Calu3 (cell line): ENCODE measurements at regions not wholly inside any gene's neighbourhood (a gene's known extent, or its start where the extent isn't known, plus 50 kb on each side); places are given as distances from the start of the nearest gene placed in this dataset.
"Not testable (repeated sequence)": the region's sequence is repeated elsewhere in the genome, so short reads cannot be mapped to it uniquely, and the experiment has no call there.

Experiments used
- BruUV-seq: library from RNA; stranded (reverse); fragments of 400-500 nt; replicated peaks from 2 replicates; lab custom pipeline; 2021; lab: Mats Ljungman, UMichigan
- CTCF ChIA-PET: fragments of 300-600 bp; sonication (Branson Sonifier 250); formaldehyde crosslinking; loops from one replicate; lab custom pipeline; 2022; ENCODE audit warnings: antibody characterized with exemption; lab: Charles Lee
- DNase-seq: peaks from one replicate; pipeline ENCODE4 v3.0.0; 2022
- H3K27ac Mint-ChIP-seq: one replicate; pipeline ENCODE4 v1.8.0; 2022; ENCODE audit warnings: mixed read lengths; ENCODE audit not compliant: unreplicated experiment
- H3K27me3 Mint-ChIP-seq: one replicate; pipeline ENCODE4 v1.8.0; 2022; ENCODE audit warnings: mixed read lengths; ENCODE audit not compliant: unreplicated experiment
- H3K36me3 Mint-ChIP-seq: one replicate; pipeline ENCODE4 v1.8.0; 2022; ENCODE audit warnings: mild to moderate bottlenecking, moderate library complexity, mixed read lengths; ENCODE audit not compliant: insufficient read depth, unreplicated experiment
- H3K4me1 Mint-ChIP-seq: one replicate; pipeline ENCODE4 v1.8.0; 2022; ENCODE audit warnings: mild to moderate bottlenecking, low read depth, mixed read lengths; ENCODE audit not compliant: unreplicated experiment
- H3K4me3 Mint-ChIP-seq: one replicate; pipeline ENCODE4 v1.8.0; 2022; ENCODE audit warnings: mild to moderate bottlenecking, low read depth, moderate library complexity, mixed read lengths; ENCODE audit not compliant: unreplicated experiment
- H3K9me3 Mint-ChIP-seq: one replicate; pipeline ENCODE4 v1.8.0; 2022; ENCODE audit warnings: low read depth, mixed read lengths; ENCODE audit not compliant: unreplicated experiment
- intact Hi-C: fragments of 100-400 bp; cut with micrococcal nuclease; formaldehyde crosslinking; loops from one replicate; pipeline ENCODE4 v1.10.0; 2022; ENCODE audit not compliant: unreplicated experiment
- TF ChIP-seq, protein P1 (sequence below): fragments of 200-600 bp; IDR thresholded peaks from one replicate; pipeline ENCODE4 v1.8.0; 2022; ENCODE audit warnings: antibody characterized with exemption; ENCODE audit not compliant: unreplicated experiment

- Mint-ChIP-seq H3K9me3 (peaks cover 18% of the 10 kb centered on the region), H3K4me1 (no peaks in the 10 kb centered on the region), H3K36me3 (no peaks in the 10 kb centered on the region), H3K27me3 (no peaks in the 10 kb centered on the region), H3K4me3 (no peak overlapping the region), H3K27ac (no peak overlapping the region)
- TF ChIP-seq, protein P1, sequence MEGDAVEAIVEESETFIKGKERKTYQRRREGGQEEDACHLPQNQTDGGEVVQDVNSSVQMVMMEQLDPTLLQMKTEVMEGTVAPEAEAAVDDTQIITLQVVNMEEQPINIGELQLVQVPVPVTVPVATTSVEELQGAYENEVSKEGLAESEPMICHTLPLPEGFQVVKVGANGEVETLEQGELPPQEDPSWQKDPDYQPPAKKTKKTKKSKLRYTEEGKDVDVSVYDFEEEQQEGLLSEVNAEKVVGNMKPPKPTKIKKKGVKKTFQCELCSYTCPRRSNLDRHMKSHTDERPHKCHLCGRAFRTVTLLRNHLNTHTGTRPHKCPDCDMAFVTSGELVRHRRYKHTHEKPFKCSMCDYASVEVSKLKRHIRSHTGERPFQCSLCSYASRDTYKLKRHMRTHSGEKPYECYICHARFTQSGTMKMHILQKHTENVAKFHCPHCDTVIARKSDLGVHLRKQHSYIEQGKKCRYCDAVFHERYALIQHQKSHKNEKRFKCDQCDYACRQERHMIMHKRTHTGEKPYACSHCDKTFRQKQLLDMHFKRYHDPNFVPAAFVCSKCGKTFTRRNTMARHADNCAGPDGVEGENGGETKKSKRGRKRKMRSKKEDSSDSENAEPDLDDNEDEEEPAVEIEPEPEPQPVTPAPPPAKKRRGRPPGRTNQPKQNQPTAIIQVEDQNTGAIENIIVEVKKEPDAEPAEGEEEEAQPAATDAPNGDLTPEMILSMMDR: no peak
- CTCF ChIA-PET: no interaction called here
- no peak for DNase-seq
- intact Hi-C loops: no loop called here
- no TSS peak for BruUV-seq
These were observed 225.5 kb upstream of the CDH8 start for GRCh38 chr16:62261760-62262159.

DNA sequence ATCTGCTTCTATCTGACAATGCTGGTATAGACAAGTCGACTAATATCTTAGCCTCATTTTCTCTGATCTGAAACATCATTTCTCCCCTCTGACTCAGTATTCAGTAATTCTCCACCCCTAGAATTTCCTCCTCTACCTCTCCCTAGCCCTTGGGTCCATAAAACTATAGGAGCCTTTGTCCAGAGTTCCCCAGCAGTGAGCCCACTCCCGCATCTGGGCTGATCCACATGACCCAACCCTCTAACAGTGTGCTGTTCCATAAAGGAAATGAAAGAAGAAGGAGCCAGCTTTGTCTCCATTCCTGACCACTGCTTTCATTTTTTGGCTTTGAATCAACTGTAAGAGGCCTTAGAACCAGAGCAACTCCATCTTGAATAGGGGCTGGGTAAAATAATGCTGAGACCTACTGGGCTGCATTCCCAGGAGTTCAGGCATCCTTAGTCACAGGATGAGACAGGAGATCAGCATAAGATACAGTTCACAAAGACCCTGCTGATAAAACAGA lies 222.7 kb upstream of the CDH8 start:
- BruUV-seq, H3K27ac Mint-ChIP-seq, H3K27me3 Mint-ChIP-seq, H3K4me1 Mint-ChIP-seq, H3K36me3 Mint-ChIP-seq, DNase-seq, H3K4me3 Mint-ChIP-seq, CTCF ChIA-PET, intact Hi-C loops: not testable (repeated sequence)
- H3K9me3 Mint-ChIP-seq: peaks cover 15% of the 10 kb centered on the region

DNA sequence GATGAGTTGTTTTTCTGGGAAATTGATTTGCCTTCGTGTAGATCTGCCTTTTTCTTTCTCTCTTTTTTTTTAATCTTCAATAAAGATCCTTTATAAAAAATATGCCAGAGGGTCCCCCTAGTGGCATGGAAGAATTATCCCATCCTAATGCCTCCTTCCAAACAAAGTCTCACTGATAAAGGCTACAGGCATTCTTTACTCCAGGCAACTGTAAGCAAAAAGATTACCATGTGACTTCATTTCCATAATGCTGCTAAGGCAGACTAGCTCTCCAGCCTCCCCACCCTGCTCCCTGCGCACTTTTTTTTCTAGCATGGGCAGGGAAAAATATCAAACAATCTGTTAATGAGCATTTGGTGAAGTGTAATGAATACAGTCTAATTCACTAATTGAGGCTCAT lies 220.2 kb upstream of the CDH8 start:
- no peak for DNase-seq
- Mint-ChIP-seq H3K36me3 (no peaks in the 10 kb centered on the region), H3K27ac (no peak overlapping the region), H3K27me3 (no peaks in the 10 kb centered on the region), H3K4me3 (no peak overlapping the region), H3K9me3 (peaks cover 10% of the 10 kb centered on the region), H3K4me1 (no peaks in the 10 kb centered on the region)
- TF ChIP-seq, protein P1: no peak
- intact Hi-C loops: no loop called here
- BruUV-seq: no TSS peak
- CTCF ChIA-PET: no interaction called here

GRCh38 chr16:62254847-62255246 lies 218.6 kb upstream of the CDH8 start:
- Mint-ChIP-seq H3K27ac (no peak overlapping the region), H3K4me1 (no peaks in the 10 kb centered on the region), H3K4me3 (no peak overlapping the region), H3K36me3 (no peaks in the 10 kb centered on the region), H3K27me3 (no peaks in the 10 kb centered on the region), H3K9me3 (peaks cover 8% of the 10 kb centered on the region)
- no peak for DNase-seq
- CTCF ChIA-PET: no interaction called here
- BruUV-seq: no TSS peak
- TF ChIP-seq, protein P1: no peak
- intact Hi-C loops: no loop called here

GRCh38 chr16:62254372-62254771 lies 218.1 kb upstream of the CDH8 start:
- CTCF ChIA-PET: no interaction called here

More at GRCh38 chr16:62254372-62254771, 218.1 kb upstream of the CDH8 start:
- no peaks in the 10 kb centered on the region for H3K36me3 Mint-ChIP-seq
- intact Hi-C loops: no loop called here
- TF ChIP-seq, protein P1: no peak
- H3K4me1 Mint-ChIP-seq: no peaks in the 10 kb centered on the region
- no peak overlapping the region for H3K4me3 Mint-ChIP-seq
- no TSS peak for BruUV-seq
- H3K9me3 Mint-ChIP-seq: peaks cover 5% of the 10 kb centered on the region
- H3K27me3 Mint-ChIP-seq: no peaks in the 10 kb centered on the region
- H3K27ac Mint-ChIP-seq: no peak overlapping the region
- no peak for DNase-seq
